ENCODE measurements at regions not wholly inside any gene's neighbourhood (a gene's known extent, or its start where the extent isn't known, plus 50 kb on each side); places are given as distances from the start of the nearest gene placed in this dataset.

- no peak for TF ChIP-seq RFX5 (IDR thresholded peaks at IDR 0.05)
- TF ChIP-seq HDAC2 (IDR thresholded peaks at IDR 0.05) = no peak
- TF ChIP-seq CTCF (IDR thresholded peaks at IDR 0.05) = no peak
- TF ChIP-seq NR3C1 (IDR thresholded peaks at IDR 0.05) = no peak
- TF ChIP-seq POLR2A (IDR thresholded peaks at IDR 0.05; ENCODE audit: low read length) = no peak
- TF ChIP-seq FOSL2 (IDR thresholded peaks at IDR 0.05) = no peak
- TF ChIP-seq FOSL2 (CRISPR knock-in tag; IDR thresholded peaks at IDR 0.05) = no peak
- no peak for TF ChIP-seq MAFK (IDR thresholded peaks at IDR 0.05; ENCODE audit: partially characterized antibody)
- no peak for TF ChIP-seq RCOR1 (IDR thresholded peaks at IDR 0.05; ENCODE audit: low read depth, low read length)
- no peak for TF ChIP-seq CHD4 (IDR thresholded peaks at IDR 0.05; ENCODE audit: borderline replicate concordance)
- TF ChIP-seq EP300 (IDR thresholded peaks at IDR 0.05) = no peak
- TF ChIP-seq JUNB (IDR thresholded peaks at IDR 0.05) = no peak
- no peak for TF ChIP-seq PBX3 (IDR thresholded peaks at IDR 0.05)
- no peak for TF ChIP-seq JUN (IDR thresholded peaks at IDR 0.05)
- no peak for TF ChIP-seq MYC (IDR thresholded peaks at IDR 0.05; ENCODE audit: borderline replicate concordance, low read length)
Measured at GRCh38 chr10:111323389-111323966, 246.6 kb downstream of the ADRA2A start.
